ENCODE measurements at regions not wholly inside any gene's neighbourhood (a gene's known extent, or its start where the extent isn't known, plus 50 kb on each side); places are given as distances from the start of the nearest gene placed in this dataset.

GRCh38 chr10:120183546-120183945, 273.5 kb upstream of the PLPP4 start:
- TF ChIP-seq, protein P1, sequence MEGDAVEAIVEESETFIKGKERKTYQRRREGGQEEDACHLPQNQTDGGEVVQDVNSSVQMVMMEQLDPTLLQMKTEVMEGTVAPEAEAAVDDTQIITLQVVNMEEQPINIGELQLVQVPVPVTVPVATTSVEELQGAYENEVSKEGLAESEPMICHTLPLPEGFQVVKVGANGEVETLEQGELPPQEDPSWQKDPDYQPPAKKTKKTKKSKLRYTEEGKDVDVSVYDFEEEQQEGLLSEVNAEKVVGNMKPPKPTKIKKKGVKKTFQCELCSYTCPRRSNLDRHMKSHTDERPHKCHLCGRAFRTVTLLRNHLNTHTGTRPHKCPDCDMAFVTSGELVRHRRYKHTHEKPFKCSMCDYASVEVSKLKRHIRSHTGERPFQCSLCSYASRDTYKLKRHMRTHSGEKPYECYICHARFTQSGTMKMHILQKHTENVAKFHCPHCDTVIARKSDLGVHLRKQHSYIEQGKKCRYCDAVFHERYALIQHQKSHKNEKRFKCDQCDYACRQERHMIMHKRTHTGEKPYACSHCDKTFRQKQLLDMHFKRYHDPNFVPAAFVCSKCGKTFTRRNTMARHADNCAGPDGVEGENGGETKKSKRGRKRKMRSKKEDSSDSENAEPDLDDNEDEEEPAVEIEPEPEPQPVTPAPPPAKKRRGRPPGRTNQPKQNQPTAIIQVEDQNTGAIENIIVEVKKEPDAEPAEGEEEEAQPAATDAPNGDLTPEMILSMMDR (IDR thresholded peaks at IDR 0.05; ENCODE audit: insufficient read depth, low read length), result no peak
- TF ChIP-seq POLR2AphosphoS5 (IDR thresholded peaks at IDR 0.05; ENCODE audit: low read depth) (no peak), SPI1 (IDR thresholded peaks at IDR 0.05; ENCODE audit: borderline replicate concordance, low read depth) (no peak), GABPA (IDR thresholded peaks at IDR 0.05; ENCODE audit: low read depth) (no peak)
- TF ChIP-seq, protein P2, sequence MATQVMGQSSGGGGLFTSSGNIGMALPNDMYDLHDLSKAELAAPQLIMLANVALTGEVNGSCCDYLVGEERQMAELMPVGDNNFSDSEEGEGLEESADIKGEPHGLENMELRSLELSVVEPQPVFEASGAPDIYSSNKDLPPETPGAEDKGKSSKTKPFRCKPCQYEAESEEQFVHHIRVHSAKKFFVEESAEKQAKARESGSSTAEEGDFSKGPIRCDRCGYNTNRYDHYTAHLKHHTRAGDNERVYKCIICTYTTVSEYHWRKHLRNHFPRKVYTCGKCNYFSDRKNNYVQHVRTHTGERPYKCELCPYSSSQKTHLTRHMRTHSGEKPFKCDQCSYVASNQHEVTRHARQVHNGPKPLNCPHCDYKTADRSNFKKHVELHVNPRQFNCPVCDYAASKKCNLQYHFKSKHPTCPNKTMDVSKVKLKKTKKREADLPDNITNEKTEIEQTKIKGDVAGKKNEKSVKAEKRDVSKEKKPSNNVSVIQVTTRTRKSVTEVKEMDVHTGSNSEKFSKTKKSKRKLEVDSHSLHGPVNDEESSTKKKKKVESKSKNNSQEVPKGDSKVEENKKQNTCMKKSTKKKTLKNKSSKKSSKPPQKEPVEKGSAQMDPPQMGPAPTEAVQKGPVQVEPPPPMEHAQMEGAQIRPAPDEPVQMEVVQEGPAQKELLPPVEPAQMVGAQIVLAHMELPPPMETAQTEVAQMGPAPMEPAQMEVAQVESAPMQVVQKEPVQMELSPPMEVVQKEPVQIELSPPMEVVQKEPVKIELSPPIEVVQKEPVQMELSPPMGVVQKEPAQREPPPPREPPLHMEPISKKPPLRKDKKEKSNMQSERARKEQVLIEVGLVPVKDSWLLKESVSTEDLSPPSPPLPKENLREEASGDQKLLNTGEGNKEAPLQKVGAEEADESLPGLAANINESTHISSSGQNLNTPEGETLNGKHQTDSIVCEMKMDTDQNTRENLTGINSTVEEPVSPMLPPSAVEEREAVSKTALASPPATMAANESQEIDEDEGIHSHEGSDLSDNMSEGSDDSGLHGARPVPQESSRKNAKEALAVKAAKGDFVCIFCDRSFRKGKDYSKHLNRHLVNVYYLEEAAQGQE (IDR thresholded peaks at IDR 0.05; ENCODE audit: insufficient replicate concordance, low read depth), result no peak

Data from HL-60 (cell line).